HG03108 (cell line): ENCODE measurements at regions not wholly inside any gene's neighbourhood (a gene's known extent, or its start where the extent isn't known, plus 50 kb on each side); places are given as distances from the start of the nearest gene placed in this dataset.

ENCODE experiments used
- ATAC-seq: cut with Tn5 transposase; IDR thresholded peaks from one replicate; pipeline ENCODE4 v1.9.1; 2021; ENCODE audit warnings: moderate library complexity; ENCODE audit not compliant: unreplicated experiment

DNA sequence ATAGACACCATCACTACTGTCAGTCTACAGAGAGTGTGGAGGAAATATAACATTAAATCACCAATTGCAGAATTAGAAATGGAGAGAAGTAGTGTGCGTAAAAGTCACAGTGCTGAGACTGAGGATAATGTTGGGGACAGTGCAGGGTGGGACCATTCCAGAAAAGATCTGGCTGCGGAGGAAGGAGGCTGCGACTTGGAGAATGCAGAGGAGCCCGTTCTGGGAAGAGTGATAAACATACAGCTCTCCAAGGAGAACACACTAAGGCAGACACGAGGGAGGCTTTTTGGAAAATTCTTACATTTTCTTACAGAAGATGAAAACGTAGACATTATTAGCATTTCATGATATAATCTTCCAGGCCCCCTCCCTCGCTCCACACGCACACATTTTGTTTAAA is 337.8 kb downstream of the IRS2 start:
- ATAC-seq: no peak

DNA sequence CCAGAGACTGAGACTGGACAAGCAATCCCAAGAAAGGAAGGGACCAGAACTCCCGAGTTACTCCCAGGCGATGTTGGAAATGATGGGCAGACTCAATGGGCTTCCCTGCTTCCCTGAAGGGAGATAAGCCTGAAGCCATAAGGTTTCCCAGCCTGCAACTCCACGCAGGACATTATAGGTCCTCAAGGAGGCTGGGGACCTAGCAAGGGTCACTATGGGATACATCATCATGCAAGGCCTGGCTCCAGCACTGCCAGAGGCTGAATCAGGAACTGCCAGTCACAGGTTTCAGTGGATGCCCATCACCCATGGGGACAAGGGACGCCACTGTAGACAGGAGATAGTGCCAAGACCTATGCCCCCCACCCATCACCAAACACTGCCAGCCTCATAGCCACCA is 338.7 kb downstream of the IRS2 start:
- no peak for ATAC-seq

DNA sequence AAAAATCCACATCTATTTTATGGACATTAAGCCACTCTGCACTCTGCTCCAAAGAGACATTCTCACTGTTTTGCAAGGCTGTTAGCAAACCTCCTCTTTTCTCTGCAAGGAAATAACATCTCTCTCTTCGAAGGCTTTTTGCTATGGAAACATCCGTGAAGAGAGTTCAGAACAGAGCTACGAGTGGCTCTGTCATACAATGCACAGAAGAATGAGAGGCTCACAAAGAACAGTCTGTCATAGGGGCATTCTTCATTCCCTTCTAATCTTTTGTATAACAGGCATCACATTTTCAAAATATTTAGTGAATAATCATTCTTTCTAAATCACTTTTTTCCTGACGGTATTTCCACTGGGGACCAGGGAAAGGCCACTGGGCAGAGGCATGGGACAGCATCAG is 346.1 kb downstream of the IRS2 start:
- no peak for ATAC-seq

DNA sequence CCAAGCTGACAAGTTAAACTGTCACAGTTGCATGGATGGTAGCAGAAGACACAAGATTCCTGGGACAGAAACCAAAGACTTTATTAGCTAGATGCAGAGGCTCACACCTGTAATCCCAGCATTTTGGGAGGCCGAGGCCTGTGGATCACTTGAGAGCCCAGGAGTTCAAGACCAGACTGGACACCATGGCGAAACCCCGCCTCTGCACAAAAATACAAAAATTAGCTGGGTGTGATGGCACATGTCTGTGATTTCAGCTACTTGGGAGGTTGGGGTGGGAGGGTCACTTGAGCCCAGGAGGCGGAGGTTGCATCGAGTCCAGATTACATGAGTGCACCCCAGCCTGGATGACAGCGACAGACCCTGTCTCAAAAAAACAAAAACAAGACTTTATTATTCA is 346.6 kb downstream of the IRS2 start:
- ATAC-seq: no peak

DNA sequence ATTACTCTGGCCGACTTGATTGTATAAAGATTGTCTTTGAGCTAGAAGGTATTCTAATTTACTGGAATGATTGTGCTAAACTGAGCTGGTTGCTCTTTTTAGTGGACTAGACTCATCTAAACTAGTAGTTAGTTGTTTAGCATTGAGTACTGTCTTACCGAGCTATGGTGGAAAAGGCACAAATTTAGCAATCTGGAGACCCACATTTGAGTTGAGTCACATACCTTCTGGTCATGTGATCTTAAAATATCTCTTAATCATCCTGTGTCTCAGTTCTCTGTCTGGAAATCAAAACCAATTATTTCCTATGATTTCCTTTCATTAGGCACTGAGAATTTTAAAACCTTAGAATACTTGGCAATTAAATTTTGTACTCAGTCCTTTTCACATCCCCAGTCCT is 349.5 kb downstream of the IRS2 start:
- ATAC-seq: no peak

DNA sequence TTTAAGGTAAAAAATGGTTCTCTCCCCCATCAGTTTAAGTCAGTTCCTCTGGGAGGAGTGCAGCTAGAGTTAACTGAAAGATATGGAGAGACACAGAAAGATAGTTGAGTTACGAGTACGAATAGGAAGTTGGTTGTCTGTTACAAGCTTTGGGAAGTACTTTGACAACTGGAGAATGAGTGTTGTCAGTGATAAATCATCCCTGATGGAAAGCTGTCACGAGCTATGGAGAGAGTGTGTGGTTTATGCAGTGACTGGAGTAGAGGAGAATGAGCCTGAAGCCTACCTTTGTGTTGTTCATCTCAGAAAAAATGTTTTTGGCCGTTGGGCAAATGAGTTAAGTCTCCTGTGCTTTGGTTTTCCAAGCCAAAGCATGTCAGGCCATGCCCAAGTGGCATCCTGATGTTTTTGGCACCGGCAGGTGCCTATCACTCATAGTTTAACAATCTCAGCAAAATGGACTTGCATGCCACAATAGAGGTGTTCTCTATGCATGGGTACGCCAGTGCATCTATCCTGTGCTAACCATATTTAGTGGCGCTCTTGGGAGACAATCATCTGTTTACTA is 350.2 kb downstream of the IRS2 start:
- ATAC-seq: no peak

DNA sequence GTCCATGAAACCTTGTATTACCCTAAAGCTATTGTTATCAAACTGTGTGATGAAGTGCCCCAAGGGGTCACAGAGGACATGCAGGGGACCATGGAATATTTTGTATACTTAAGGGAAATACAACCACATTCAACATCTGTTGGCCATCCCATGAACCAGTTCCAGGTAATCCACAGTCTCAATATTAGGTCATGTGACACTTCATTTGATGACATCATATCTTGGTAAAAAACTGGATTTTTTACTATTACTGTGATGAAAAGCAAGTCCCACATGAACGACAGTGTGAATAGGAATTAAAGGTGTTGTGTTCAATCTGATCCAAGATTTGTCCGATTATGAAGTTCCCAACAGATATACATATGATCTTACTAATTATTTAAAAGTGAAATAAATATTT is 355.2 kb downstream of the IRS2 start:
- no peak for ATAC-seq

DNA sequence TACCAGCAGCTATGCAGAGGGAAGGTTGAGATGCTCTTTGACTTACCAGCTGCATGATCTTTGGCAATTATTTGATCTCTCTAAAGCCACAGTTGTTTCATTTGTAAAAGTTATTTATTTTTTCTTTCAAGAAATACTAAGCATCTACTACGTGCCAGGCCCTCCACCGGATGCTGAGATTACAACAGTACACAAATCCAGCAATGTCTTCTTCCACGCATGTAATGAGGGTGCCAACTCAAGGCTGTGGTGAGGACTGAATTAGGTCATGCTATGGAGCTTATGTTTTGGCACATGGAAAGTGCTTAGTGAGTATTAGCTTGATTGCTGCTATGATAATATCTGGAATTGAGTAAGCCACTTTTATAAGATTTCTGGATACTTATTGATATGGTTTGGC is 358.2 kb downstream of the IRS2 start:
- ATAC-seq: no peak

DNA sequence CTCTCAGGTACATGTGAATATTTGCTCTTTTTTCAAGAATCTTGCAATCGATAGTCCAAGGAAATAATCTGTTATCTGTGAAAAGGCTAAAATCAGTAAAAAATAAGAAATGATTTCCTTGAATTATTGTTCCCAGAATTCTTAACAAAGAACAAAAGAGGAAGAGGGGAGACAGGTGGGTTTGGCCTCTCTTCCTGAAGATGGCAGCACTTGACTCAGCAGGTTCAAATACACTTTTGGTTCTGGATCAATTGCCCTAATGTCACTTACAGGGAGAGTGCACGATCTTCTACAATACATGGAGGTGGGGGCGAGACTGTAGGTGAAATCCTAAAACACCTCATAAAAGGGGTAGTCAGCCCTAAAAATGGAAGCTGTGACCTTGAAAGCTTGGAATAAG is 358.7 kb downstream of the IRS2 start:
- ATAC-seq: no peak

DNA sequence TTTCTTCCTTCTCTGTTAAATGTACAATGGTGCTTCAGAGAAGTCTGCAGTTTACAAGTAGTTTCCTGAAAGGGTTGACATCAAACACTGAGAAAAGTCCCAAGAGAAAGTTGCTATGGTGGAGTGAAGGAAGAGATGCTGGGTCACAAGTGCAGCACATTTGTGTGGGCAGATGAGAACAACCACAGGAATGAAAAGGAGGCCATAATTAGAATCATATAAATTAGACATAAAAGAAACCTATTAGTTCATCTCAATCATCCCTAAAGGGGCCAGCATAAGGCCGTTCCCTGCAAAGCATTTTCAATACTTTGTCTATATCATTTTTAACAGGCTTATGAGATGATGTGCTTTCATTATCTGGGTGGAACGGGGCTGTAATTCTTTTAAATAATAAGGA is 359.2 kb downstream of the IRS2 start:
- ATAC-seq: no peak

DNA sequence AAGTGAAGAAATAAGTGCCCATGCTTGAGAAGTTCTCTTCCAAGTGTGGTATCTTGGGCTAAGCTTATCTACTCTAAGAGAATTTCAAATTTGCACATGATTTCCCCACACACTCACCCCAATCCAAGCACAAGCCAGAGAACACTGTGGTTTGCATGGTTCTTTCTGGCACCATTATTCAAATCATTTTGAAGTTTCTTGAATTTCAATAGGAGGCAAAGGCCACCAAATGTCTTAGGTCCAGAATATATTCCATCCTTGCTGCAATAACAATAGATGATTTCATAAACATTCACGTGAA is 359.7 kb downstream of the IRS2 start:
- no peak for ATAC-seq

DNA sequence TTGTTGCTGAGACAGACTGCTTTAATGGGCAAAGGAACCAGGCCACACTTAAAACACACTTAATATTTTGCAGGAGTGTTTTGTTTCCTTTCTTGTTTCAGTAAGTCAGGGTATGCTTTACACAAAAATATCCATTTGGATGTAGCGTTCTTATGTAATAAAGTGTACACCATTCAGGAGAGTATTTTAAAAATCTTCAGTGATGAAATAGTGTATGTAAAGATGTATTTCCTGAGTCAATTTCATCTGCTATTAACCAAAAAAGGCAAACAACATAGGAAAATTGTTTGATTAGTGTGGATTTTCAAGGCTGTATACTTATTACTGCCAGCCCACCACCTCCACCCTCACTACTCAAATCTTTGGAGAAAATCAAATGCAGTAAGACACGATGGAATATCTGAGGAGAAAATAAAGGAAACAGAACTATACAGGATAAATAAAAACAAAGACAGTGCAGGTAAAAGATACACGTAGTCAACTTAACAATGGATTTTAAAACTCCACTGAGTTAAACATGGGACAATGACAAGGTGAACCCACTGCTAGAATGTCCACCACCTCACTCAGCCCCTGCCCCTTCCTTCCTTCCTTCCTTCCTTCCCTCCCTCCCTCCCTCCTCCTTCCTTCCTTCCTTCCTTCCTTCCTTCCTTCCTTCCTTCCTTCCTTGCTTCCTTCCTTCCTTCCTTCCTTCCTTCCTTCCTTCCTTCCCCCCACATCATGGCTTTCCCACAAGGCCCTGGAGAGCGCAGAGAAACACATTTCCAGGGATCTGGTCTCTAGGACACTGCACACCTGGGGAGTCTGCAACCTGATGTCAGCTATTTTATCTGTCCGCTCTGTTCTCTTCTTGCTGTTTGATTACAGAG is 360.3 kb downstream of the IRS2 start:
- no peak for ATAC-seq

DNA sequence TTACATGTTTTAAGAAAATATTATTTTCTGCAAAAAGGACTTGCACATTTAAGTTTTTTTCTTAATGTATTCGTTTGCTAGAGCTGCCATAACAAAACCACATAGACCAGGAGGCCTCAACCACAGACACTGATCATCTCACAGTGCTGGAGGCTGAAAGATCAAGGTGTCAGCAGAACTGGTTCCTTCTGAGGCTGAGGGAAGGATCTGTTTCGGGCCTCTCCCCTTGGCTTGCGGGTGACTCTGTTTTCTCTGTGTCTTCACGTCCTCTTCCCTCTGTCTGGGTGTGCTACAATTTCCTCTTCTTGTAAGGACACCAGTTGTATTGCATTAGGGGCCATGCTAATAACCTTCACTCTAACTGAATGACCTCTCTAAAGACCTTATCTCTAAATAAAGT is 364.2 kb downstream of the IRS2 start:
- ATAC-seq: no peak

DNA sequence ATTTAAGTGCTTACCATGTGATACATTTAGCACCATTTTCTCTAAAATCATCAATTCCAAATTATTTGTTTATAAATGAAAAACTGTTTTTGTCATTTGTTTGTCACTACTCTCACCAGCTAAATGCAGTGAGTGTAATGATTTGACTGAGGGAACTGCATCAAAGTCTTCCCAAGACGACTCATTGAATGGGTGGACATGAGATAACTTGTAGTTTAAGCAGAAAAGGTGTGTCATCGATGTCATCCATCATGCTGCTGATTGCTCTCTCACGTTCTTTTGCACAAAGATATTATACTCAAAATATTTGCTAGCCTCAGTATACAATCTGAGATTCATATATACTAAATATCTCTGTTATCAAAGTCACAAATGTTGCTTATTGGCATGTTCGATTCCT is 366.5 kb downstream of the IRS2 start:
- no peak for ATAC-seq

DNA sequence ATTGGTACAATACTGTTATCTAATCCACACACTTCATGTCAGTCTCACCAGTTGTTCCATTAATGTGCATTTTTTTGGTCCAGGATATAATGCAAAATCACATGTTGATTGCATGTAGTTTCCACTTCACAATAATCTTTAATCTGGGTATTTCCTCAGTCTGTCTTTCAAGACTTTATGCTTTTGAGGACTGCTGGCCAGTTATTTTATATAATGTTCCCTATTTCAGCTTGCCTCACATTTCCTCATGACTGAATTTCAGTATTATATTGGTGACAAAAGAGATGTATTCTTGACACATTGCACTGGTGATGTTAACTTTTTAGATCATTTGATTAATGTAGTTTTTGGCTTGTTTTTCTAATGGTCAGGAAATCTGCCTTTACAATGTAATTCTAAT is 368.3 kb downstream of the IRS2 start:
- no peak for ATAC-seq

DNA sequence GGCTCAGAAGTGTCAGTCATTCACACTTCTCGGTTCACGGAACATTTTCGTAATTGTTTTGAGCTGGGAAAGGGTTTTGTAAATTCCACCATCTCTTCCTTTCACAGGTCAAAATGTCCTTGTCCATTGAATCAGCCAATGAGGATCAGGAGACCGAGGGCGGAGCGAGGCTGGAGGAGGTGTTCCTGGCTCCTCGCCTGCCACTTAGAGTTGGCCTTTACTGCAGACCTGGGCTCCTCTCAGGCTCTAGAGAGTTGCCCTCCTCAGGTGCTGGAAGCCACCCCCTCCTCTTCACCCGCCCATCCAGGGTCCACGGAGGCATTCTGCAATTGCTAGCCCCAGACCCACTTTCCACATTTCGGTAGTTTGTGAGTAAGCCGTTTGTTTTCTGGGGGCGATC is 370.4 kb downstream of the IRS2 start:
- no peak for ATAC-seq

DNA sequence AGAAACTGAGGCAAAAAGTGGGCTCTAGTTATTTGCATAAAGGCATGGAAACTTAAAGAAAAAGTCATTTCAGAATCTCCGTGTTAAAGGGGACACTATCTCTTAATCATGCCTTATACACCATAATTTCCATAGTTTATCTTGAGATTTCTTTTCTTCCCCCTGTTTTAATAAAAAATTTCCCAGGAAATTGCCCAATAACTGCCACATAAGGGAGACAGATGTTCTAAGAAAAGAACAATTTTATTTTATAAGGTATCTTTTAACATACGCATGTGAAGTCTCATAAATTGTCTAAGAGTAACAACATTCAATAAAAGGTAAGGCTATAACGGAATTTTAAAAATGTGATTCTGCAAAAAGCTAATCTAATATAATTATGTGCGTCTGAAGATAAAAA is 371.3 kb downstream of the IRS2 start:
- ATAC-seq: no peak

DNA sequence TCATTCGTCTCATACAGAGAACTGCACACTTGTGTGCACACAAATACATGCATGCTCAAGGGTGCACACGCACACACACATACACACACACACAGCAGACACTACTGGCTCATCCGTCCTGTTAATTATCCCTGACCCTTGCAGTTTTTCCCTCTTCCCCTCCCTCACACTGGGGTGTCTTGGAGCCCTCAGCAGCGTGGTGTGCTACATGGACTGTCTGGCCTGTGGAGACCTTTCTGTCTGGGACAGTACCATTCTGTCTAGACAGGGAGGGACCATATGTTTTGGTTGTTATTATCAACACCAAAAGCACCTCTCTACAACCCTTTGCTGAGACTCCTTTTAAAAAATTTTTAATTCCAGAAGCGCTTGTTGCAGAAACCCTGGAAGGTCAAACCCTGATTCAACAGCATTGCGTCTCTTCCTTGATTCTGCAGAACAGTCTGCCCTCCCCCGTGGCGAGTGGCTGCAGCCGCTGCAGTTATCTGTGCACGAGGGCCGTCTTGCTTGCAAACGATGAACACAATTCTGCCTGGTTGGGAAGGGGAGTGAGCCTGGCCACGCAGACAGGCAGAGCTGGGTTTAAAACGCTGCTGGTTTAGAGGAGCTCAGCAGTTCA is 374.0 kb downstream of the IRS2 start:
- no peak for ATAC-seq

DNA sequence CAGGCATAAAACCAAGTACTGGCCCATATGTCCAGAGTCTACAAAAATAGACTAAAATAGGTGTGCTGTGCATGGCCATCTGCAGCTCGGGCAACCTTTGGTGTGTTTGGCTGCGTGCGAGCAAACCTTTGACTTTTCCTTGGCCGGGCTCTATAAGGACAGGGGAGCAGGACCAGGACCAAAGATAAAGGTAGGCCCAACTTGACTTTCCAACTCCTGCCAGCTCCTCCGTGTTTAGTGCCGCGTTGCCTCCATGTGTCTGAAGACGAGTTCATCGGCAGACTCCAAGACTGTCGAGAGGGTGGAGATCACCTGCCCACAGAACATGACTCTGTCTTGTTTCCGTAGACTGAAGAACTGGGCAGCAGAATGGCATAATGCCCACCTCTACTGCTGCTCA is 375.5 kb downstream of the IRS2 start:
- no peak for ATAC-seq

DNA sequence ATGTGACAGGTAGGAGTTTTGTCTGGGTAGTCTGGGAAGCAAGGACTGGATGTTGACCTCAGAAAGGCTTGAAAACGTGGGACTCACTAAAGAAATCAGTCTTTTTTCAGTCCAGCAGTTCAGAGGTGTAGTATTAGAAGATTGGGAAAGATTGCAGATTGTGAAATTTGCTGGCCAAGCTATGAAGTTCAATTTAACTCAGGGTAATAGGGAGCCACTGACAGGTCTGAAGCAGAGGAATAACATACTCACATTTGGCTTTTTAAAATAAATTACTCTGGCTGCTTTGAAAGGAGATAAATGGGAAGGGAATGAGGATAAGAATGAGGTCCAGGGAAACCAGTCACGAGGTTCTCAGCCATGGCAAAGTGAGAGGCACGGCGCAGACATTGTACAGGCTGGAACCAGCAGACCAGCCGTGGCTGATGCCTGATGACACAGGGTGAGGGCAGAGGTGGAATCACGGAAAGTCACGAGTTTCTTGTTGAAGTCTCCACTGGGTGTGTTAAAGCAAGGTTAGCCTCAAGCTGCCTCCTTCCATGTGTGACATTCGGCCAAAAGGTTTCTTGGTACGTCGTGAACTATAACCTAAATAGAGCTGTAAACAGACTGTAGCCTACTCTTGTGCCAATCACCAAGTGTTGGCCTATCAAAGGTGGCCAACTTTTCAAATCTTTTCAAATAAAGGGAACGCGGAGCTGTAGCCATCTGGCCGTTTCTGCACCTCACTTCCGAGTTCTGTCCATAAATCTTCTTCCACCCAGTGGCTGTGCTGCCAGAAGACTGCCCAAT is 377.6 kb downstream of the IRS2 start:
- no peak for ATAC-seq

DNA sequence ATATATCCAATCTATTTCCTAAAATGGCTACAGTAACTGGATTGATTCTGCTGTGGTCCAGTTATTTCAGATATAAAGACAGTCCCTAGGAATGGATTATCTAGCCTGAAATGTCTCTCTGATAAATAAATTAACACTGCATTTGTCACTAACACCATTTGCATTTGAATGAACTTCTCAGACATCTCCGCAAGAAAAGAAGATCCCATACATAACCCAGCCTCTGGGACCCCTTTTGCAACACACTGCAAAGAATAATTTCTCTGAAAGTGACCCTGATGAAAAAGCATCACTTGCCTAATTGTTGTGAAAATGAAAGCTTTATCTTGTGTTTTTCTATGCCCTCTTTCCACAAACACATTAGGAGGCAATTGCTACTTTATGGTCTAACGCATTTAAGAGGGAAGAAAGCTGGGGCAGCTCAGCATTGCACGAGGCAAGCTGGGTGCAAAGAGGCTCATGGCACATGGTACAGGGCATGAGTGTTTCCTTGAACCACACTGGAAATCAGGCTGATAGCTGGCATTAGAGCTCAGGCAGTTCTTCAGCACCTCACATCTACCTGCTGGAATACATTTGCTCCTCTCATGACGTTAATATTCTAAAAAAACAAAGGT is 379.9 kb downstream of the IRS2 start:
- no peak for ATAC-seq
